CD4-positive, alpha-beta T cell (primary cell): ENCODE measurements at regions not wholly inside any gene's neighbourhood (a gene's known extent, or its start where the extent isn't known, plus 50 kb on each side); places are given as distances from the start of the nearest gene placed in this dataset.

ENCODE experiments used
- ATAC-seq: fragments of 200-7000 bp; cut with Tn5 transposase; one replicate; pipeline ENCODE4 v1.10.0; 2022; ENCODE audit warnings: mild to moderate bottlenecking; ENCODE audit not compliant: poor library complexity
- CTCF ChIA-PET: fragments of 350-600 bp; sonication (Branson Sonifier 250); formaldehyde crosslinking; loops from one replicate; lab custom pipeline; 2021; ENCODE audit warnings: antibody characterized with exemption, inconsistent platforms; lab: Charles Lee
- POLR2A ChIA-PET: fragments of 350-600 bp; sonication (Branson Sonifier 250); formaldehyde crosslinking; loops from one replicate; lab custom pipeline; 2021; ENCODE audit warnings: antibody characterized with exemption, inconsistent platforms; lab: Charles Lee
- DNase-seq, 14 experiments: peaks; one replicate each; pipeline ENCODE4 v3.0.0-alpha.2; 2013 to 2020; ENCODE audit warnings: mixed read lengths in 2 of 14
- H3K27ac ChIP-seq, 2 donors: one replicate each; pipeline versions ENCODE4 v1.5.1 to v1.7.0; 2013; ENCODE audit warnings: low read length in 2 of 2, low read depth in 1 of 2, mild to moderate bottlenecking in 1 of 2
- H3K27me3 ChIP-seq, 2 experiments: 1 replicate in 1 of 2; 2 replicates in 1 of 2; pipeline versions ENCODE4 v1.6.1 to v1.7.0; 2013; ENCODE audit warnings: low read length in 2 of 2, control low read depth in 1 of 2, mild to moderate bottlenecking in 1 of 2, moderate library complexity in 1 of 2; ENCODE audit not compliant: insufficient read depth in 2 of 2, control insufficient read depth in 1 of 2
- H3K36me3 ChIP-seq: one replicate; pipeline ENCODE4 v1.6.1; 2013; ENCODE audit warnings: low read length, control low read depth; ENCODE audit not compliant: insufficient read depth
- H3K4me1 ChIP-seq: one replicate; pipeline ENCODE4 v1.6.1; 2013; ENCODE audit warnings: low read length, control low read depth; ENCODE audit not compliant: insufficient read depth
- H3K4me3 ChIP-seq: one replicate; pipeline ENCODE4 v1.5.1; 2013; ENCODE audit warnings: mild to moderate bottlenecking, low read length, moderate library complexity
- H3K9me3 ChIP-seq, 2 experiments: 1 replicate in 1 of 2; 2 replicates in 1 of 2; pipeline versions ENCODE4 v1.6.1 to v1.7.0; 2013; ENCODE audit warnings: low read length in 2 of 2, mild to moderate bottlenecking in 2 of 2, control low read depth in 1 of 2, moderate library complexity in 1 of 2; ENCODE audit not compliant: control insufficient read depth in 1 of 2, insufficient read depth in 1 of 2
- H3K27ac Mint-ChIP-seq: one replicate; pipeline ENCODE4 v1.8.0; 2020; ENCODE audit warnings: mixed read lengths
- H3K27me3 Mint-ChIP-seq: one replicate; pipeline ENCODE4 v1.8.0; 2021; ENCODE audit warnings: mixed read lengths
- H3K36me3 Mint-ChIP-seq: one replicate; pipeline ENCODE4 v1.8.0; 2021; ENCODE audit warnings: low read depth, mixed read lengths
- H3K4me1 Mint-ChIP-seq: one replicate; pipeline ENCODE4 v1.8.0; 2021; ENCODE audit warnings: low read depth, mixed read lengths
- H3K4me3 Mint-ChIP-seq: one replicate; pipeline ENCODE4 v1.8.0; 2020; ENCODE audit warnings: mild to moderate bottlenecking, mixed read lengths
- H3K9me3 Mint-ChIP-seq: one replicate; pipeline ENCODE4 v1.8.0; 2020; ENCODE audit warnings: mixed read lengths
- intact Hi-C, 2 experiments: fragments of 100-400 bp; cut with DNase I in 1 of 2; cut with micrococcal nuclease in 1 of 2; formaldehyde crosslinking; loops; one replicate each; pipeline versions ENCODE4 v1.15.1 to v1.9.0; 2023 to 2025; cut with DNase I, micrococcal nuclease
- TF ChIP-seq, protein P1 (sequence below): fragments of 200-600 bp; IDR thresholded peaks from one replicate; pipeline ENCODE4 v1.8.0; 2022; ENCODE audit warnings: antibody characterized with exemption, mild to moderate bottlenecking

DNA sequence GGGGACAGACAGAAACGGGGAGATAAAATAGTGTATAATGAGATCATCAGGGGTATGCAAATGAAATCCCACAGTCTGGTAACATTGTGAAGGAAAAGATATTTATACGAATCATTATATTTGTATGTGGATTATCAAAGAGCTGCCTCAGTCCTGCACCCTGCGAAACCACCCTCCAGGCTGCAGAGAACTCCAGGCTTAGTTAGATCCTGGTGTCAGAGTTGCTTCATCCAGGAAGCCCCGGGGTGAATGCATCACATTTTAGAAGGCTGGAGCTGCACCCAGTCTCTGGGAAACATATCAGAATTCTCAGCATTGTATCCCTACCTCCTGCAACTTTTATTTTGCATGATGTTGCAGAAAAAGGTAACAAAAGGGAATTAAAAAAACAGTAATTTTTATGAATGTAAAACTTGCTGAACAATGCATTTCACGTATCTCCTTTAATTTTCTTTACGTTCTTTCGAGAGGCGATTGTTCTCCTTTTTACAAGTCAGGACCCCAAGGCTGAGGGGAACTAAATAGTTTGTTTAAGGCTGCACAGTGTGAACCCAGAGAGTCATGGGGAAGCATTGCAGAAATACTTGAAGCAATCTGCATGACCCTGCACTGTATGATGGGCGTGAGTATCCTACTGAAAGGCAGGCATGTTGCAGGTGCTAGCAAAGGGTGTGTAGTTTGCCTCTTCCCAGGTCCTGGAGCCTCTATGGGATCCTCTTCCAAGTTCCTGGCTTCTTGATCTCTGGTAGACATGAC is 299.5 kb upstream of the CLNK start:
- Mint-ChIP-seq H3K9me3 (no peaks in the 10 kb centered on the region), H3K27me3 (no peaks in the 10 kb centered on the region), H3K4me3 (no peak overlapping the region), H3K27ac (no peak overlapping the region), H3K36me3 (no peaks in the 10 kb centered on the region), H3K4me1 (peaks cover 20% of the 10 kb centered on the region)
- DNase-seq (no peak), ATAC-seq (no peak)
- TF ChIP-seq, protein P1, sequence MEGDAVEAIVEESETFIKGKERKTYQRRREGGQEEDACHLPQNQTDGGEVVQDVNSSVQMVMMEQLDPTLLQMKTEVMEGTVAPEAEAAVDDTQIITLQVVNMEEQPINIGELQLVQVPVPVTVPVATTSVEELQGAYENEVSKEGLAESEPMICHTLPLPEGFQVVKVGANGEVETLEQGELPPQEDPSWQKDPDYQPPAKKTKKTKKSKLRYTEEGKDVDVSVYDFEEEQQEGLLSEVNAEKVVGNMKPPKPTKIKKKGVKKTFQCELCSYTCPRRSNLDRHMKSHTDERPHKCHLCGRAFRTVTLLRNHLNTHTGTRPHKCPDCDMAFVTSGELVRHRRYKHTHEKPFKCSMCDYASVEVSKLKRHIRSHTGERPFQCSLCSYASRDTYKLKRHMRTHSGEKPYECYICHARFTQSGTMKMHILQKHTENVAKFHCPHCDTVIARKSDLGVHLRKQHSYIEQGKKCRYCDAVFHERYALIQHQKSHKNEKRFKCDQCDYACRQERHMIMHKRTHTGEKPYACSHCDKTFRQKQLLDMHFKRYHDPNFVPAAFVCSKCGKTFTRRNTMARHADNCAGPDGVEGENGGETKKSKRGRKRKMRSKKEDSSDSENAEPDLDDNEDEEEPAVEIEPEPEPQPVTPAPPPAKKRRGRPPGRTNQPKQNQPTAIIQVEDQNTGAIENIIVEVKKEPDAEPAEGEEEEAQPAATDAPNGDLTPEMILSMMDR = no peak
- no peaks in the 10 kb centered on the region for H3K9me3 ChIP-seq
- intact Hi-C loops = no loop called here
- ChIA-PET CTCF (no interaction called here), POLR2A (no interaction called here)
- H3K4me3 ChIP-seq = no peak overlapping the region
- no peaks in the 10 kb centered on the region for H3K4me1 ChIP-seq
- H3K36me3 ChIP-seq = no peaks in the 10 kb centered on the region
- H3K27ac ChIP-seq = no peak overlapping the region
- H3K27me3 ChIP-seq = no peaks in the 10 kb centered on the region

DNA sequence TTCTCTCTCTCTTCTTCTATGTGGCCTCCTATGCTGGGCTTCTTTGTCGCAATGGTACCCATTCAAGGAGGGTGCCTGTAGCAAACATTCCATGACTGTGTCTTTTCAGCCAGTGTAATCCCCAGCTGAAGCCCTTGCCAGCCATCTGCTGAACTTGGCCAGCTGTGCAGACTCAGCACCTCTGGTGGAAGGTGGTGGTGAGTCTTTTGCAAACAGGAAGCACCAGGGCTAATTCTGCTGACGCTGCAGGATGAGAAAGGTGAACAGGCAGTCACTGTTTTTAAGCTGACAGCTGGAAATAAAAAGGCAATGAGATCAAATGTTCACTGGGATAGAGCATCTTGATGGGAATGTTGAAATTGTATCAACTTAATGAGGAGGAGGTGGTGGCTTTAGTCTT is 298.7 kb upstream of the CLNK start:
- DNase-seq = peak in 4 of 14 experiments; percentile 12 to 42 (median 20)
- peaks cover 20% of the 10 kb centered on the region for H3K4me1 Mint-ChIP-seq
- Histone ChIP-seq H3K4me3 (no peak overlapping the region), H3K27ac (no peak overlapping the region), H3K9me3 (no peaks in the 10 kb centered on the region), H3K27me3 (no peaks in the 10 kb centered on the region), H3K36me3 (no peaks in the 10 kb centered on the region), H3K4me1 (no peaks in the 10 kb centered on the region)
- H3K27ac Mint-ChIP-seq = no peak overlapping the region
- H3K36me3 Mint-ChIP-seq = no peaks in the 10 kb centered on the region
- TF ChIP-seq, protein P1 = no peak
- no peak for ATAC-seq
- POLR2A ChIA-PET = no interaction called here
- no peak overlapping the region for H3K4me3 Mint-ChIP-seq
- intact Hi-C loops = no loop called here
- no peaks in the 10 kb centered on the region for H3K27me3 Mint-ChIP-seq
- H3K9me3 Mint-ChIP-seq = no peaks in the 10 kb centered on the region
- CTCF ChIA-PET = no interaction called here

DNA sequence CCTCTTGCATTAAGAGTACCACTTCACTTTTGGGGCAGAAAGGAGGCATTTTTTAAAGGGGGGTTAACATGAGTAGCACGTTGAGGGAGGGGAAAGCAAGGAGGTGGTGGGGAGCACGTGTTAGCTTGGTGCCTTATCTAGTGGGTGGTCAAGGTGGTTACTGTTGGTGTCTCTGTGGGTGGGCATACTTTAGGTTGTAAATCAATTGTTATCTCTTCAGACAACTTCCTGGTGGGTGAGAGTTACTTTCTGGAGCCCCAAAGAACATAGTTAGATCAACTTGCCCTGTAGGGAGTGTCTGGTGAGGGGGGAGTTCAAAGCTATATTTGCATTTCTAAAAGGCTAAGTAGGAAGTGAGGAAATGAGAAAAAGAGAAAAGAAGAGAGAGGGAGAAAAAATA is 297.7 kb upstream of the CLNK start:
- TF ChIP-seq, protein P1 = no peak
- ChIA-PET CTCF (no interaction called here), POLR2A (no interaction called here)
- no peak overlapping the region for H3K4me3 ChIP-seq
- no peak overlapping the region for H3K27ac ChIP-seq
- H3K4me3 Mint-ChIP-seq = no peak overlapping the region
- no peaks in the 10 kb centered on the region for H3K27me3 ChIP-seq
- no peak overlapping the region for H3K27ac Mint-ChIP-seq
- H3K27me3 Mint-ChIP-seq = no peaks in the 10 kb centered on the region
- H3K4me1 ChIP-seq = no peaks in the 10 kb centered on the region
- ATAC-seq (no peak), DNase-seq (no peak)
- H3K9me3 Mint-ChIP-seq = no peaks in the 10 kb centered on the region
- H3K4me1 Mint-ChIP-seq = peaks cover 20% of the 10 kb centered on the region
- H3K9me3 ChIP-seq = no peaks in the 10 kb centered on the region
- H3K36me3 ChIP-seq = no peaks in the 10 kb centered on the region
- intact Hi-C loops = no loop called here
- no peaks in the 10 kb centered on the region for H3K36me3 Mint-ChIP-seq
